ENCODE measurements at regions not wholly inside any gene's neighbourhood (a gene's known extent, or its start where the extent isn't known, plus 50 kb on each side); places are given as distances from the start of the nearest gene placed in this dataset.

DNA sequence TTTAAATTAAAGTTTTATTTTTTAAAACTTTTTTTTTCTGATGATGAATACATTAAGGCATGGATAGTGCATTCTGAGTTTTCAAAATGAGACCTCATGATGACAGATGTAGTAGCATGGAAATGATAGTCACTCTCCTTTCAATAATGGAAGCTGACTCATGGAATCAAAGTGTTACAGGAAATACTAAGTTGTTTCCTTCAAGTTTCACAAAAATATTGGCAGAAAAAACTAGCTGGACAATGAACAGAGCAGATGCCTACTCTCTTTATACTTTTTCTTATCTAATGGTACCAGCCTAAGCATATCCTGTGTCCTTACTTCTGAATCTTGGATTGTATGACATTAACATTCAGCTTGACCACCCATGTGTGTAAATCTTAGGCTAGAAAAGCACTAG lies 1337.3 kb downstream of the PCDH9 start:
- no peak overlapping the region for H2BK15ac ChIP-seq (ENCODE audit: low read depth, low read length)
- no peak overlapping the region for H2AFZ ChIP-seq (replicated peaks; ENCODE audit: low read length, poor library complexity)
- no peak overlapping the region for H2BK5ac ChIP-seq (ENCODE audit: low read depth, low read length, poor library complexity, severe bottlenecking)
- H3K4me3 ChIP-seq (ENCODE audit: insufficient read depth, low read depth, low read length), result no peak overlapping the region
- TF ChIP-seq MXI1 (IDR thresholded peaks at IDR 0.05; ENCODE audit: borderline replicate concordance, low read depth, low read length) (no peak), MAZ (IDR thresholded peaks at IDR 0.05; ENCODE audit: borderline replicate concordance, low read depth, low read length) (no peak)
- H4K5ac ChIP-seq (ENCODE audit: low read depth, low read length), result no peak overlapping the region
- H2AK5ac ChIP-seq (ENCODE audit: low read depth, low read length), result no peak overlapping the region
- no peaks in the 10 kb centered on the region for H3K36me3 ChIP-seq (ENCODE audit: control insufficient read depth, insufficient read depth, low read length)
- no peak overlapping the region for H4K91ac ChIP-seq (ENCODE audit: insufficient read depth, low read depth, low read length)
- H3K56ac ChIP-seq (ENCODE audit: extremely low read depth, insufficient read depth, low read length), result no peak overlapping the region
- no peak overlapping the region for H3K9ac ChIP-seq (ENCODE audit: low read depth, low read length)
- H2BK20ac ChIP-seq (ENCODE audit: low read depth, low read length), result peak overlapping the region; percentile 4; the same call in 1 of the 2 replicates
- no peak overlapping the region for H3K27ac ChIP-seq (ENCODE audit: insufficient read depth, low read length)
- dilution Hi-C loops (cut with HindIII; ENCODE audit: low sequenced_read_pairs, unreplicated experiment) (no loop called here), in situ Hi-C loops (cut with MboI; ENCODE audit: low sequenced_read_pairs) (no loop called here), intact Hi-C loops (cut with micrococcal nuclease) (no loop called here)
- H3K4me2 ChIP-seq (ENCODE audit: low read depth, low read length), result peak overlapping the region; percentile 81; the same call in 1 of the 2 replicates
- no peaks in the 10 kb centered on the region for H4K20me1 ChIP-seq (ENCODE audit: insufficient read depth, low read length)
- H3K79me1 ChIP-seq (ENCODE audit: low read depth in 1 of 2, low read length in 2 of 2), result no peaks in the 10 kb centered on the region
- no TSS peak for BruUV-seq (replicated peaks)
- H4K8ac ChIP-seq (ENCODE audit: low read depth in 2 of 2, low read length in 2 of 2), result peak overlapping the region in 1 of 2 experiments; percentile 46; a peak in 1 of 4 replicates
- no peak overlapping the region for H3K18ac ChIP-seq (ENCODE audit: low read depth, low read length)
- H2BK120ac ChIP-seq (ENCODE audit: low read depth, low read length), result no peak overlapping the region
- H3K9me1 ChIP-seq (ENCODE audit: insufficient read depth, low read length), result no peaks in the 10 kb centered on the region
- H3K9me3 ChIP-seq (ENCODE audit: control insufficient read depth, insufficient read depth, low read length), result no peaks in the 10 kb centered on the region
- CTCF ChIA-PET, result no interaction called here
- no peak overlapping the region for H3K14ac ChIP-seq (replicated peaks; ENCODE audit: low read depth, low read length)
- no peak overlapping the region for H3K4ac ChIP-seq (ENCODE audit: low read depth, low read length)
- H3K23ac ChIP-seq (ENCODE audit: low read depth, low read length), result no peak overlapping the region
- POLR2A ChIA-PET (ENCODE audit: unreplicated experiment), result no interaction called here
- ATAC-seq (ENCODE audit: low read depth) (0 out of 2 replicates have a peak, but pooled peaks have one; percentile 17), DNase-seq (peak; percentile 7)
- H3K27me3 ChIP-seq (ENCODE audit: control insufficient read depth, insufficient read depth, low read length), result no peaks in the 10 kb centered on the region
- no peaks in the 10 kb centered on the region for H3K4me1 ChIP-seq (ENCODE audit: control insufficient read depth, insufficient read depth, low read length)
- H2AK9ac ChIP-seq (replicated peaks; ENCODE audit: low read depth, low read length, poor library complexity), result no peak overlapping the region
